ENCODE measurements at regions not wholly inside any gene's neighbourhood (a gene's known extent, or its start where the extent isn't known, plus 50 kb on each side); places are given as distances from the start of the nearest gene placed in this dataset.

- ATAC-seq, result peak; percentile 77
- peak in 1 of 2 donors; percentile 49 for DNase-seq
- intact Hi-C loops (cut with DNase I, micrococcal nuclease), result no loop called here
These were observed 124.7 kb upstream of the MARCKS start for GRCh38 chr6:113732384-113732966.

- DNase-seq, result no peak
These were observed 123.8 kb upstream of the MARCKS start for GRCh38 chr6:113733381-113733780.

GRCh38 chr6:113734982-113735381 is 122.2 kb upstream of the MARCKS start:
- ATAC-seq (no peak), DNase-seq (no peak)
- intact Hi-C loops (cut with DNase I, micrococcal nuclease), result no loop called here

More at GRCh38 chr6:113733381-113733780, 123.8 kb upstream of the MARCKS start:
- intact Hi-C loops (cut with DNase I, micrococcal nuclease), result no loop called here
- no peak for ATAC-seq

- intact Hi-C loops (cut with DNase I, micrococcal nuclease), result no loop called here
- ATAC-seq (no peak), DNase-seq (no peak)
These were observed 121.7 kb upstream of the MARCKS start for GRCh38 chr6:113735491-113735890.

- DNase-seq (no peak), ATAC-seq (no peak)
- intact Hi-C loops (cut with DNase I, micrococcal nuclease), result no loop called here
These were observed 120.2 kb upstream of the MARCKS start for GRCh38 chr6:113736978-113737377.

GRCh38 chr6:113739041-113739655 is 118.0 kb upstream of the MARCKS start:
- ATAC-seq (no peak), DNase-seq (no peak)
- intact Hi-C loops (cut with DNase I, micrococcal nuclease), result no loop called here

- ATAC-seq, result no peak
- intact Hi-C loops (cut with DNase I, micrococcal nuclease), result no loop called here
- DNase-seq, result no peak
These were observed 115.5 kb upstream of the MARCKS start for GRCh38 chr6:113741651-113742050.

- no peak for ATAC-seq
- DNase-seq, result no peak
- intact Hi-C loops (cut with DNase I, micrococcal nuclease), result no loop called here
These were observed 114.8 kb upstream of the MARCKS start for GRCh38 chr6:113742342-113742741.

- no peak for DNase-seq
- intact Hi-C loops (cut with DNase I, micrococcal nuclease), result no loop called here
- ATAC-seq, result no peak
These were observed 112.3 kb upstream of the MARCKS start for GRCh38 chr6:113744861-113745260.

- ATAC-seq (no peak), DNase-seq (no peak)
- intact Hi-C loops (cut with DNase I, micrococcal nuclease), result no loop called here
These were observed 106.8 kb upstream of the MARCKS start for GRCh38 chr6:113750151-113750855.

GRCh38 chr6:113754291-113754690 is 102.9 kb upstream of the MARCKS start:
- ATAC-seq (no peak), DNase-seq (no peak)
- intact Hi-C loops (cut with DNase I, micrococcal nuclease), result no loop called here

- no peak for ATAC-seq
- intact Hi-C loops (cut with DNase I, micrococcal nuclease), result no loop called here
- no peak for DNase-seq
These were observed 101.5 kb upstream of the MARCKS start for GRCh38 chr6:113755449-113756289.

- no peak for DNase-seq
- ATAC-seq, result no peak
- intact Hi-C loops (cut with DNase I, micrococcal nuclease), result no loop called here
These were observed 100.9 kb upstream of the MARCKS start for GRCh38 chr6:113756290-113756665.

- DNase-seq (no peak), ATAC-seq (no peak)
- intact Hi-C loops (cut with DNase I, micrococcal nuclease), result no loop called here
These were observed 98.9 kb upstream of the MARCKS start for GRCh38 chr6:113758214-113758613.

GRCh38 chr6:113758826-113759574 is 98.1 kb upstream of the MARCKS start:
- intact Hi-C loops (cut with DNase I, micrococcal nuclease), result no loop called here
- ATAC-seq (no peak), DNase-seq (no peak)

- no peak for DNase-seq
- ATAC-seq, result no peak
- intact Hi-C loops (cut with DNase I, micrococcal nuclease), result no loop called here
These were observed 94.5 kb upstream of the MARCKS start for GRCh38 chr6:113762641-113763040.

- intact Hi-C loops (cut with DNase I, micrococcal nuclease), result no loop called here
These were observed 93.8 kb upstream of the MARCKS start for GRCh38 chr6:113763311-113763766.

GRCh38 chr6:113763876-113764275 is 93.3 kb upstream of the MARCKS start:
- intact Hi-C loops (cut with DNase I, micrococcal nuclease), result no loop called here
- DNase-seq (no peak), ATAC-seq (no peak)

More at GRCh38 chr6:113763311-113763766, 93.8 kb upstream of the MARCKS start:
- DNase-seq, result no peak
- no peak for ATAC-seq

- no peak for DNase-seq
- no peak for ATAC-seq
- intact Hi-C loops (cut with DNase I, micrococcal nuclease), result no loop called here
These were observed 91.2 kb upstream of the MARCKS start for GRCh38 chr6:113765909-113766308.
